G401 (cell line): ENCODE measurements at regions not wholly inside any gene's neighbourhood (a gene's known extent, or its start where the extent isn't known, plus 50 kb on each side); places are given as distances from the start of the nearest gene placed in this dataset.
"Not testable (repeated sequence)": the region's sequence is repeated elsewhere in the genome, so short reads cannot be mapped to it uniquely, and the experiment has no call there.

ENCODE experiments used
- DNase-seq: peaks from one replicate; pipeline ENCODE4 v3.0.0-alpha.2; 2015; ENCODE audit warnings: low spot score
- in situ Hi-C: cut with HindIII; loops from 2 replicates; pipeline ENCODE4 v1.10.0; 2016; ENCODE audit warnings: low sequenced_read_pairs, mixed read lengths

DNA sequence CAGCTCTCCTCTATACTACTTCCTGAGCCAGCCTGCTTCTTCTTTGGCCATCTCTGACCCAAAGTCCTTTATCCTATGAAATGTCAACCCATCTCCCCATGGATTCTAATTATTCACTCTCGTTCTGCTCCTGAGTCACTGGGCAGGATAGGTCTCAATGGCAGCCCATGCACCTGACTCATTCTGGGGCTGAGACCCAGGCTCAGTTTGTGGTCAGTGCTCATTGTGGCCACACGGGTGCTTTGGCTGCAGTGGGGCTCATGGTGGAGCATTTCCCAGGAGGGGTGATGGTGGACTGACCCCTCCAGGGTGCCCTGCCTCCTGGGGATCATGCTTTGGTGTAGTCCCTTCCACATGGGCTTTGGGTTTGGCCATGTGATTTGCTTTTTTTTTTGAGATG, 154.8 kb upstream of the WSCD1 start:
- in situ Hi-C loops, result no loop called here
- no peak for DNase-seq

DNA sequence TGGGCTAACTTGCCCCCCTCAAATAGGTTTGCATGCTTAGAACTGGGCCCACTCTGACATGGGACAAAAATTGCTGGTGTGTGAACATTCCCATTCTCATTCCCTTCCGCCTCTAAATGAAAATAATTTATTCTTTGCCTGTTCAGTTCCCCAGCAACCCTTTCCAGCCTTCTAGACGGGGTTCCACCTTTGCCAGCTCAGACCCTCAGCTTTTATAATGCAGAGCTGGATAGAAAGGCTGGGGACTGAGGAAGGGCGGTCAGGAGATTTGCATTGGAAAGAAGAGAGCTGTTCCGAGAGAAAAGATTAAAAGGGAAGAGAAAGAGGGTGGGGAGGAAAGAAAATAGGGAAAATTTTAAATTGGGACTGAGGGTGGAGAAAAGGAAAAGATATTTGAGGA, 151.1 kb upstream of the WSCD1 start:
- in situ Hi-C loops, result no loop called here
- no peak for DNase-seq

DNA sequence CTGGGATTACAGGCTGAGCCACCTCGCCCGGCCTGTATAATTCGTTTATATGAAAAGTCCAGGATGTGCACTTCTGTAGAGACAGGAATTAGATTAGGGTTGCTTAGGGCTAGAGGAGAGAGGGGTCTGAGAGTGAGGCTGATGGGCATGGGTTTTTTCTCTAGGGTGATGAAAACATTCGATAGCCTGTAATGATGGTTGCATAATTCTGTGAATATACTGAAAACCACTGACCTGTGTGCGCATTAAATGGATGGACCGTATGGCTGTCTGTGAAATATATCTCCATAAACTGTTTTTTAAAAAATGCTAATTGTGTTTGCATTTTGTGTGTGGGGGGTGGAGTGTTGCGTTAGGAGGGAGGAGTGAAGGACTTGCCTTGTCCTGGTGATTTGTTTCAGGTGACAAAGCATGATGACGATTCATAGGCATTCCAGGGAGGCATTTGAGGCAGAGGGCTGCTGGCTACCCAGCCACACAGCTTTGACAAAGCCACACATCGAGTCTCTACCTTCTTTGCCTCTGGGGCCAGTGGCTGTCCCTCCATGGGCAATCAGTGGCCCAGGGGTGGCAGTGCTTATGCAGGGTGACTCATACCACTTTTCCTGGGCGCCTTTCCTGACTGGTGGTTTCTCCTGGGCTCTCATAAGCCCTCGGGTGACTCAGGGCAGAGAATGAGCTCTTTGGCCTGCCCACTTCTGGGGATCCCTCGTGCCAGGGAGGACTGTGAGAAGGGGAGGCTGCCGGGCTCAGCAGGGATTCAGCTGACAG, 148.5 kb upstream of the WSCD1 start:
- in situ Hi-C loops, result no loop called here
- no peak for DNase-seq

DNA sequence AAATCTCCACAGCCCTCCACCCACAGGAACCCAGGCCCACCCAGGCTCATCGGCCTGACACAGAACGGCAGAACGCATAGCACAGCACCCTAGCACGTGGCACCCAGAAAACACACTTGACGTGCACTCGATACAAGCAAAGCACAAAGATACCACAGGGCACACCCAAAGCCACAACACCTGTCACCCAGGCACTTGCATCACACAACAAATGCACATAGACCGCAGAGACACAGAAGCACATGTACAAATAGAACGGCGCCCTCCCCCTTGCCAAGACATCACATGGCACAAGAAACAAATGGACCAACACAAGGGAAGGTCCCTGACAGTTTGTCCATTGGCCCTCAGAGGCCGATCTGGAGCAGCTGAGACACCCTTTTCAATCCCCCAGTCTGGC, 147.7 kb upstream of the WSCD1 start:
- DNase-seq, result no peak
- in situ Hi-C loops, result no loop called here

DNA sequence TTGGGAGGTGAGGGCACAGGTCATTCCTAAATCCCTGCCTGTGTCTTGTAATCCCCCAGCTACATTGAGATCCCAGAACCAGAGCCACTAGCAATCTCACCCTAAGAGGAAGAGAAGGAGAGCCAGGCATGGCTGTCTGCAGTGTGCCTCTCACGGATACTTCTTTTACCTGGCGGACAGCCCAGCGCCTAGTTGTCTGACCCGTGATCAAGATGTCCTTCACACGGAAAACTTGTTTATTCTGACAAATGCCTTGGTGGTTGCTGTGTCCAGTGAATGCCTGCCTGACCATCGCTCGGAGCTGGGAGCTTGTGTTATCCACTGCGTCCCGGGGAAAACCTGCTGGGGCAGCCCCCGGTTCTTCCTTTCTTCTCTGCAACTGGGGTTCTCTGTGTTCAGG, 140.5 kb upstream of the WSCD1 start:
- DNase-seq, result no peak
- in situ Hi-C loops, result no loop called here

DNA sequence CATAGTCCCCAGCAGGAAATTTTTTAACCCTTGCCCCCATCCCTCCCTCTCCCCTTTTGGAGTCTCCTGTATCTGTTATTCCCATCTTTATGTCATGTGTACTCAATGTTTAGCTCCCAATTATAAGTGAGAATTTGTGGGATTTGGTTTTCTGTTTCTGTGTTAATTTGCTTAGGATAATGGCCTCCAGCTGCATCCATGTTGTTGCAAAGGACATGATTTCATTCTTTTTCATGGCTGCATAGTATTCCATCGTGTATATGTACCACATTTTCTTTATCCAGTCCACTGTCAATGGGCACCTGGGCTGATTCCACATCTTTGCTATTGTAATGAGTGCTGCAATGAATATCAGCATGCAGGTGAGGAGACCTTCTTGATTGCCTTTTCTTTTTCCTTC, 139.6 kb upstream of the WSCD1 start:
- in situ Hi-C loops, DNase-seq: not testable (repeated sequence)

DNA sequence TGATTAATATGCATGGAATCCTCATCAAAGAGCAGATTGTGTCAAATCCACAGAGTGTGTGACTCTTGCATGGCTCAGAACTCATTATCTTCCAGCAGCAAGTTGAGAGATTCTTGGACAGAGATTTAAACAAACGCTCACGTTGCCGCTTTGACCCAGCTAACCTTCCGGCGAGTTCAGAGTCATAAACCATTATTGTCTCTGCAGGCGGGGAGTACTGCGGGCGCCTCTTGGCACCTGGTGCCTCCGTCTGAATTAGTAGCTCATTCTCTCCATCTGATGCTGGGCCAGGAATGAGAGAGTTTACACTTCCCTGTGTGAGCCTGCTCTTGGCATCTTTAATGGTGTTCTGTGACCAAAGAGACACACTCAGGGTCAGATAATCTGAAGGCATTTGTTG, 138.6 kb upstream of the WSCD1 start:
- DNase-seq, result peak; percentile 85
- in situ Hi-C loops, result no loop called here

DNA sequence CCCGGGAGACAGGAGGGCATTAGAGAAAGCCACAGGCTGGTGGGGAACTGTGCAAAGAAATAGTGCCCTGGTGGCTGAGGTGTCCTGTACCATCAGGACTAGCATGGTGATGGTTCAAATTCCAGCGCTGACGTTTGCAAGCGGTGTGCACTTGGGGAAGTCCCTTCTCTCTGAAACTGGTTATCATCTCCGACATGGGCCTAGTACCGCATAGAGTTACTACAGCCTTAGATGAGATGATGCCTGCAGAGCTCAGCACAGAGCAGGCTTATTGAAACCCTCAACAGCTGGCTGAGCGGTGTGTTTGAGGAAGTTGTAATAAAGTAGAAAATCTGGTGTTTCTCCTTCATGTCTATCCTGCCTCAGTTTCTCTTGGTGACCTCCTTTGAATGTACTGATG, 136.7 kb upstream of the WSCD1 start:
- in situ Hi-C loops, result no loop called here
- DNase-seq, result no peak

DNA sequence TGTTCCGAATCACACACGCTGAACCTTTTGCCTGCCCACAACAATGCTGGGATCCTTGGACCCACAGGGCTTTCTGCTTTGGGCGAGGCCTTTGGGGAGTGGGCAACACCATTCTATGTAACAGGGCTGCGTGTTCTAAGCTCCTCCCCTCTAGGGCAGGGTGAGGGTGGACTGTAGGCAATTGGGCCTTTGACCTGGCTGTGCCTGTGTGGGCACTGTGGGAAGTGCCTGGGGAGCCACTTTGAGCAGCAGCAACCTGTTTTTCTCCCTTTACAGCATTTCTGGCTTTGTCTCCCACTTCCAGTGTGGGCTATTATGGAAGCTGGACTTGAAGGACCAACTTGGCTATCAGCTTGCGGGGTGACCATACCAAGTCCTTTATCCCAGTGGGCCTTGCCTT, 128.9 kb upstream of the WSCD1 start:
- no peak for DNase-seq
- in situ Hi-C loops, result no loop called here

DNA sequence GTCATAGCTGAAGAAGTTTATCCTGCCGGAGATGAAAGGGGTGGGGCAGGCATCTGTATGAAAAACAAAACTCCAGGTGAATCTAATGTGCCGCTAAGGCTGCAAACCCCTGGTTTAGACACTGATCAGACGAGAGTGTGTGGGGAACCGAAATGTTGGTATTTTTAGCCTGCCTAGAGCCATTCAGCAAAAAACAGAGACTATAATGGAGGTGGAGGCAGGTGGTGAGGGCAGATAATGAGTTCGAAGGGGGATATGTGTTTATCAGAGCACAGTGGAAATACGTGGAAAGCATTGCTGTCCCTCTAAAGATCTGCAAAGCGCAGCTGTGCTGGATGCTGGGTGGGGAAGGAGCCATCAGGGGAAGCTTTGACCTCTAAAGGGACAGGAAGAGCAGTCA, 127.5 kb upstream of the WSCD1 start:
- in situ Hi-C loops, result no loop called here

DNA sequence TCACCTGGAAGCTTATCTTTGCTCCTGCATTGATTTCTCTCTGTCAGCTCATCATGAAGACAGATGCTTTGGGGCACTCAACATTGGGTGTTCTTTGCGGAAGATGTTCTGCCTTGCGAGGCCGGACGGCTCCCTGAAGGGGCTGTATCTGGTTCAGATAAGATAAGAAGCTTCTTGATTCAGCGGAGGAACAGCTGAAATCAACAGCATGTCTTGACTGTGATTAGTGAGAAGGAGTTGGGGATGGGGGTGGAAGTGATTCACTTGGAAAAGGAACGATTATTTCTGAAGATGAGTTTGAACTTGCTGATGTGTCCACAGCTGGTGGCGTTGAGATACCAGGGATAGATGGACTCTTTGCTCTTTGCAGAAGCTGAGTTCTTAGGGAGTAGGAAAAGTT, 126.9 kb upstream of the WSCD1 start:
- DNase-seq, result no peak
- in situ Hi-C loops, result no loop called here

More for the DNA sequence above, 127.5 kb upstream of the WSCD1 start:
- no peak for DNase-seq

DNA sequence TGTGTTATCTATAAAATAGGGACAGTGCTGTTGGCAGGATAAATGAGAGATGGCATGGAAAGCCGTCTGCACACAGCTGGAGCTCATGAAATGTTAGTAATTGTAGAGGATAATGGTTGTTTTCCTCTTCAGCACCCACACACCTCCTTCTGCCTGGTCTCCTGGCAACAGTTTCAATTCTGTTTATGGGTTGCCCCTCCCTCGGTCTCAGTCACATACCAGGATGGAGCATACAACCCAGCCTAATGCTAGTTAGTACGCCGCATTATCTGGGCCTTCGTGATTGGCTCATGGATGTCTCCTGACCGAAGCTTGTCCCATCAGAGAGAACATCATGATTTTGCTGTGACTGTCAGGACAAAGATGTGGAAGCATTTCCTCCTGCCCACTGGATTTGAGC, 126.2 kb upstream of the WSCD1 start:
- in situ Hi-C loops, result no loop called here
- DNase-seq, result no peak

DNA sequence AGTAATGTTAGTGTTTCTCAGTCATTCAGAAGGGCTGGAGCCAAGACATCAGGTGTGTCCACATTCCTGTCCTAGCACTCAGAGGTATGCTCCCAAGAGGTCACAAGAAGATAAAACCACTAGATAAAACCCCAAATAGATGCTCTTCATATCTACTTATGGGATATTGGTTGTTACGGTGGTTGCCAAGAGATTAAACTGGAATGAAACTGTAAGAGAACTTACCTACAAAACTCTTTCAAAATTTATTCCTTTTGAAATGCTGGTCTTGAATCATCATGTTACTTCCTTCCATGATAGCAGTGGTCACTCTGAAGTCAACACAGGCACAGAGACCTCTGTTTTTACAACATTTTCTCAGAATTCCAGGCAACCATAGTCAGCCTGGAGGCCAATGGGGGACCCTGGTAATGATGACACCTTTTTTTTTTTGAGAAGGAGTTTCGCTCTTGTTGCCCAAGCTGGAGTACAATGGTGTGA, 122.4 kb upstream of the WSCD1 start:
- in situ Hi-C loops, result no loop called here
- no peak for DNase-seq

DNA sequence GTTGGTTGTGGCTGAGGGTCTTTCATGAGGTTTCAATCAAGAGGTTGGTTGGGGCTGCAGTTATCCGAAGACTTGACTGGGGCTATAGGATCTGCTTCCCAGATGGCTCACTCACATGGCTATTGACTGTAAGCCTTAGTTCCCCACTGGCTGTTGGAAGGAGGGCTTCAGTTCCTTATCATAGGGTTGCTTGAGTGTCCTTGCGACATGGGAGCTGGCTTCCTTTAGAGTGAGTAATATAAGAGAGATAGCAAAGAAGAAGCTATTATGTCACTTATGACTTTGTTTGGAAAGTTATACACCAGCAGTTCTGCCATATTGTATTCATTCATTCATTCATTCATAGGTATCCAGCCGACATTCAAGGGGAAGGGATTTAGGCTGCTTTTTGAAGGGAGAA, 121.4 kb upstream of the WSCD1 start:
- in situ Hi-C loops, result no loop called here

DNA sequence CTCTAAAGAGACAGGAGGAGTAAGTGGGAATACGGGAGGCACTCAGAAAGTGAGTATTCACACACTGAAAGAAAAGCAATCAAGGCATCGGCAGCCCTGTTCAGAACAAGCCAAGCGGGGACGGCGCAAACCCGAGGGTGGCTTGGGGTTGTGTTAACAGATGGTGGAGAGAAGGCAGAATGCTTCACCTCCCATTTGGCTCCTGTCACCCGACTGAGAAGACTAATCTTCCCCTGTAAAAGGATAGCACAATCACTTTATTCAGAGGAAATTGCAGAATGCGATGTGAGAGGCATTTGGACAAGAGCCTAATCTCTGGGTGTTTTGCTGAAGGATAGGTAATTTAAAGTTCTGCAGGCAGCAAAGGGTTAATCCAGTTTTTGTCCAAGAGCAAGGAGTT, 119.3 kb upstream of the WSCD1 start:
- in situ Hi-C loops, result no loop called here
- DNase-seq, result peak; percentile 92

More for the DNA sequence above, 121.4 kb upstream of the WSCD1 start:
- DNase-seq, result no peak

DNA sequence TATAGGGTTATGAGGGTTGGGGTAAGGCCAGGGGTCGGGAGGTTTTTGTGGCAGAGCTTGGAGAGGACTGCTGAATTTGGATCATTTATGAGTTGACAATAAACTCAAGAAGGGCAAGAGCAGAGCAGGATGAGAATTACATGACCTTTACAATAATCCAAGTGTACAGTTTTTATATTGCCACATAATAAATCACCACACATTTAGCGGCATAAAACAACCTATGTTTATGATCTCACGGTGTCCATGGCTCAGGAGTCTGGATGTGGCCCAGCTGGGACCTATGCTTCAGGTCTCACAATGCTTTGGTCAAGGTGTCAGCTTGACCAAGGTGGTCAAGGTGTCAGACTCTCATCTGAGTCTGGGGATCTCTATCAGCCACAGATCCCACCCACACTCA, 118.3 kb upstream of the WSCD1 start:
- in situ Hi-C loops, result no loop called here
- DNase-seq, result no peak

DNA sequence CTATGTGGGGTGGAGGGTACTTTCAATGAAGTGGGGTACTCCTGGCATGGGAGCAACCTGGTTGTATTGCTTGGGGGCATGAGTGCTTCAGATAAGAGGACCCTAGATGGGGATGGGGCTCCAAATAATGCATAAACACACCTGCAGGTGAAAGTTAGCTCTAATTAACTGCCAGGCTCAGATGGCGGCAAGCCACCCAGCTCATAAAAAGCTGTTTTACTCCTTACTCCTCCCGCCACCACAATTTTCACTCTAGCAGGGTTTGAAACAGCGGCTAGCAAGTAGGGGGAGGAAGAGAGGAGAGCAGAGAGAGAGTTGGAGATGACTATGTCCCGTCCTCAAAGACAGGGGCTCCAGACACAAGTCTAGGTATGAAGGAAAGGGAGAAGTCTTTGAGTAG, 117.7 kb upstream of the WSCD1 start:
- in situ Hi-C loops, result no loop called here
- DNase-seq, result no peak

DNA sequence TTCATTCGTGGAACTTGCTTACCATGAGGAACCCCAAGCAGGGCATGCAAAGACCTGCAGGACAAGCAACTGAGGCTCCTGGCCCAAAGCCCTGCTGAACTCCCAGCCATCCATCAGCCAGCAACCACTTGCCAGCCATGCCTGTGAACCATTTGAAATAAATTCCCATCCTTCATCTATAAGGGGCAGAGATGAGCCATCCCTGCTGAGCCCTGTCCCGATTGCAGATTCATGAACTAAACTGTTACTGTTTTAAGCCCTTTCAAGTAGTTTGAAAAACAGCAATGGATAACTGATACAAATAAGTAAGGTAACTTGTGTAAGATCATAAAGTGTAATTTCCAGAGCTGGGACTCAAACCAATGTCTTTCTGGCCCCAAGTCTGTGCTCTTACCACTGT, 114.4 kb upstream of the WSCD1 start:
- DNase-seq, result no peak
- in situ Hi-C loops, result no loop called here

DNA sequence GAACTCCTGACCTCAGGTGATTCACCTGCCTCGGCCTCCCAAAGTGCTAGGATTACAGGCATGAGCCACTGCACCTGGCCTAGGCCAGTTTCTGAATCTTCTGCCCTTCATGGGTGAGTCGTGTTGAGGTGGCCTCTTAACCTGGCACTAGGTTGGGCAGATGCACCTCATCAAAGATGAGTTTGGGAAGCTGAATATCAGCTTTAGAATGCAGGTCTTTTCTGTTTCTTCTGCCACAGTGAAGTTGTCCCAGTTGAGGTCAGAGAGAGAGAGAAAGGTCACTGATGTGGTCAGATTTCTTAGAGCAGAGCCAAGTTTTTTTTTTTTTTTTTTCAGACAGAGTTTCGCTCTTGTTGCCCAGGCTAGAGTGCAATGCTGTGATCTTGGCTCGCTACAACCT, 111.3 kb upstream of the WSCD1 start:
- no peak for DNase-seq
- in situ Hi-C loops, result no loop called here

DNA sequence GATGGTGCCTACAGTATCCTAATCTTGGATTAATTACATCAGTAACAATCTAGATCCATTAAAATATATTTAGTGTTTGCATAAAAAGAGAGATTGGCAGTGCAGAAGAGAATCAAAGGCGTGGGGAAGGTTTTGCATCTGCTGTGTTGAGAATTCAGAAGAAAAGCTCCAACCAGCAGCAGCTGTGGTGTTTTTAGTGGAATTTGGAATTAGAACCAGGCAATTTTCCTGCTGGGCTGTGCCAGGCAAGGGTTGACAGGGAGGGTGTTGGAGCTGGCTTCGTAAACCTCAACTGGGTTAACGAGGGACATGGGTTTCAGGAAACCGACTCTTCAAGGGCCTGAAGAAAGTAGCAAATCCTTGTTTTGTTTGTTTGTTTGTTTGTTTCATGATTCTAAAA, 107.8 kb upstream of the WSCD1 start:
- in situ Hi-C loops, result no loop called here
- DNase-seq, result no peak

DNA sequence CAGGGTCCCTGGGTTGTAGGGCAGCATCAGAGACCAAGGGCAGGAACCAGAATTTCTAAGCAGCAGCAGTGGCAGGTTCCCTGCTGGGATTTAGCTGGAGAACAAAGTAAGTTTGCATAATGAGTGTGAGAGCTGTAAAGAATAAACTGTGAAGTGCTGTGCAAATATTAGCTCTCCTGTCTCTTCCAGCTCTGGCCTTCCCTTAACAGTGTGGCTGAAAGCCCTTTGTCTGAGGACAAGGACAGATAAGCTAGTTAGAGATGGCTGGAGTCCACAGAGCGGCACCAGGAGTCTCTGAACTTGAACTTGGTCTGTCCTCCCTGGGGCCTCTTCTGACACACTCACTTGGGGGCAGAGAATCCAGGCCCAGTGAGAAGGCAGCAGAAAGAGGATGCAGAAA, 98.2 kb upstream of the WSCD1 start:
- in situ Hi-C loops, result no loop called here
- no peak for DNase-seq
